K562 (cell line): ENCODE measurements at regions not wholly inside any gene's neighbourhood (a gene's known extent, or its start where the extent isn't known, plus 50 kb on each side); places are given as distances from the start of the nearest gene placed in this dataset.
A peak's percentile ranks its signal among the peaks of the same experiment; 100 is the strongest.
"Not testable (repeated sequence)": the region's sequence is repeated elsewhere in the genome, so short reads cannot be mapped to it uniquely, and the experiment has no call there.

Experiments
- BRF1 ChIP-seq: IDR thresholded peaks from 3 replicates; pipeline ENCODE4 v1.6.1; 2011; ENCODE audit warnings: borderline replicate concordance, mild to moderate bottlenecking; ENCODE audit not compliant: insufficient read length; ENCODE audit errors: extremely low read depth
- CHAMP1 ChIP-seq: fragments of 450-650 bp; IDR thresholded peaks from 2 replicates; pipeline ENCODE4 v1.6.1; 2016; ENCODE audit warnings: mild to moderate bottlenecking
- CHD1 ChIP-seq: fragments of 200-600 bp; sonication (generic); IDR thresholded peaks from one replicate; pipeline ENCODE4 v1.6.1; 2012; ENCODE audit warnings: mild to moderate bottlenecking, moderate library complexity, low read length, inconsistent platforms
- CTCF ChIP-seq, 3 experiments: IDR thresholded peaks in 2 of 3; conservative IDR thresholded peaks in 1 of 3; 2 replicates each; pipeline ENCODE4 v1.5.1; 2011 to 2012; ENCODE audit warnings: low read length in 3 of 3, mild to moderate bottlenecking in 3 of 3, control low read depth in 2 of 3, improper control_type of control experiment in 1 of 3, inconsistent platforms in 1 of 3, low read depth in 1 of 3, mixed read lengths in 1 of 3, moderate library complexity in 1 of 3; ENCODE audit not compliant: insufficient read depth in 2 of 3
- EGR1 ChIP-seq: fragments of 450-650 bp; conservative IDR thresholded peaks from 2 replicates; pipeline ENCODE4 v1.6.1; 2017; ENCODE audit warnings: mild to moderate bottlenecking
- FOXA3 ChIP-seq, 2 experiments: fragments of 450-650 bp in 1 of 2; sonication (generic) in 1 of 2; formaldehyde crosslinking; IDR thresholded peaks in 1 of 2; conservative IDR thresholded peaks in 1 of 2; 2 replicates each; pipeline versions ENCODE4 v1.4.0 to v1.8.0; 2020 to 2022; ENCODE audit warnings: mild to moderate bottlenecking in 2 of 2, missing genetic modification reagents in 1 of 2
- GTF2F1 ChIP-seq: IDR thresholded peaks from 2 replicates; pipeline ENCODE4 v1.6.1; 2011; ENCODE audit warnings: low read depth, low read length, improper control_type of control experiment
- HIVEP1 ChIP-seq: fragments of 250-450 bp; sonication (Bioruptor Pico); IDR thresholded peaks from 2 replicates; pipeline ENCODE4 v1.4.0; 2020; ENCODE audit warnings: mild to moderate bottlenecking
- MAFF ChIP-seq: IDR thresholded peaks from 2 replicates; pipeline ENCODE4 v1.6.1; 2012; ENCODE audit warnings: low read length, improper control_type of control experiment
- POLR2AphosphoS2 ChIP-seq: IDR thresholded peaks from 2 replicates; pipeline ENCODE4 v1.6.1; 2012; ENCODE audit warnings: low read length, improper control_type of control experiment
- SRSF3 ChIP-seq: fragments of 200-400 bp; formaldehyde crosslinking; IDR thresholded peaks from 2 replicates; pipeline ENCODE4 v1.6.1; 2016; ENCODE audit warnings: mild to moderate bottlenecking, low read length, moderate library complexity; ENCODE audit not compliant: insufficient read depth
- ZBTB11 ChIP-seq, 3 experiments: fragments of 200-800 bp in 1 of 3; fragments of 250-450 bp in 1 of 3; fragments of 450-650 bp in 1 of 3; sonication (Bioruptor Pico) in 1 of 3; sonication (Bioruptor generic) in 1 of 3; formaldehyde crosslinking in 1 of 3; IDR thresholded peaks; 2 replicates each; pipeline versions ENCODE4 v1.6.1 to v1.8.0; 2016 to 2022; ENCODE audit warnings: mild to moderate bottlenecking in 2 of 3, missing genetic modification characterization in 2 of 3, missing compliant biosample characterization in 1 of 3, moderate library complexity in 1 of 3

- not testable (repeated sequence) for TF ChIP-seq FOXA3 (CRISPR knock-in tag; conservative IDR thresholded peaks at IDR 0.05 in 1 of 2, IDR thresholded peaks at IDR 0.05 in 1 of 2); MAFF; CHD1; HIVEP1 (CRISPR knock-in tag); CHAMP1; EGR1; POLR2AphosphoS2; ZBTB11 (CRISPR knock-in tag; IDR thresholded peaks at IDR 0.05); BRF1; GTF2F1; SRSF3
- 0 out of 6 replicates have a peak, but pooled peaks of 1 of the 3 experiments have one; percentile 9 for TF ChIP-seq CTCF (IDR thresholded peaks at IDR 0.05 in 2 of 3, conservative IDR thresholded peaks at IDR 0.05 in 1 of 3; ENCODE audit: insufficient read depth in 2 of 3, low read depth in 1 of 3, low read length in 3 of 3)
These were observed 66.3 kb upstream of the CRYM start for GRCh38 chr16:21344361-21344912.
